Gastroesophageal sphincter (tissue), 2 donors: ENCODE measurements at regions not wholly inside any gene's neighbourhood (a gene's known extent, or its start where the extent isn't known, plus 50 kb on each side); places are given as distances from the start of the nearest gene placed in this dataset.

Experiments used
- EP300 ChIP-seq: sonication (generic); formaldehyde crosslinking; IDR thresholded peaks from one replicate; pipeline ENCODE4 v1.6.1; 2017; ENCODE audit warnings: antibody characterized with exemption, mild to moderate bottlenecking
- POLR2AphosphoS5 ChIP-seq: sonication (generic); formaldehyde crosslinking; IDR thresholded peaks from one replicate; pipeline ENCODE4 v1.6.1; 2017; ENCODE audit warnings: antibody characterized with exemption

DNA sequence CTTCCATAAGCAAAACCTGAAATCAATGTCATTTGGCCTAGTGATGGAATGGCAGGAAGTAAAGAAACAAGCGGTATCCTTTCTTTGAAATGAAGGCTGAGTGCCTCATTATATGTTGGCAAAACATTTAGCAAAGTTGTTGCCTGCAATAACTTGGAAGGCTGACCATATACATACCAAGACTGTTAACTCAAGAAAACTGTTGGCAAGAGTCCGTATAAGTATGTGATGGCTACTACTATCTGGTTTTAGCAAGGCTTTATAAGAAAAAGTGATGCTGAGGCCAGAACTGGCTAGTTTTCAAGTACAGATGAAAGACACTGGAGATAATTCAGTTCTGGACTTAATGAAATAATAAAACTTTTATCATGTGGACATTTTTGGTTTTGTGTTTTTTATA lies 356.2 kb downstream of the ZNF521 start:
- no peak for TF ChIP-seq POLR2AphosphoS5
- no peak for TF ChIP-seq EP300
